Limb (tissue), 2 donors: ENCODE measurements at regions not wholly inside any gene's neighbourhood (a gene's known extent, or its start where the extent isn't known, plus 50 kb on each side); places are given as distances from the start of the nearest gene placed in this dataset.
A peak's percentile ranks its signal among the peaks of the same experiment; 100 is the strongest.
"Not testable (repeated sequence)": the region's sequence is repeated elsewhere in the genome, so short reads cannot be mapped to it uniquely, and the experiment has no call there.

Experiments used
- DNase-seq, 2 donors: peaks; one replicate each; pipeline ENCODE4 v3.0.0-alpha.2; 2016; ENCODE audit errors: extremely low spot score in 2 of 2

- not testable (repeated sequence) for DNase-seq
Measured at GRCh38 chr5:162621726-162622263, 554.2 kb downstream of the GABRG2 start.

- DNase-seq = no peak
Measured at GRCh38 chr5:162624110-162624509, 556.5 kb downstream of the GABRG2 start.

- no peak for DNase-seq
Measured at GRCh38 chr5:162637481-162637880, 569.9 kb downstream of the GABRG2 start.

DNA sequence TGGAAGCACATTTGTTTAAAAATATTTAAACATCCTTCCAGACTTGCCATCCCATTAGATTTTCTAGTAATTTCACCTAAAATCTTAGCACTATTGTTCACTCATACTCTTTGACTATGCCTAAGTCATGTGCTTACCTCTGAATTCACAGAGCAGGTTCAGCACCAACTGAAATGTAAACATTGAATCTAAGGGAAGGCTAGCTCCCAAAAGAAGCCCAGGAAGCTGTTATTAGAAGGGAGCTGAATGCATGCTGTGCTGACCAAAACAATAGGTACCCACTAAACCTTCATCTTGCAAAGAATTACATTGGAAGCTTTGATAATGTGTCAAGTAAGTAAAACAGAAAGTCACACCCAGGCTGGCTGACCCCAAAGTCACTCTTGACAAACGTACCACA lies 571.3 kb downstream of the GABRG2 start:
- DNase-seq = no peak

- no peak for DNase-seq
Measured at GRCh38 chr5:162641142-162641813, 573.7 kb downstream of the GABRG2 start.

- no peak for DNase-seq
Measured at GRCh38 chr5:162654661-162655405, 587.3 kb downstream of the GABRG2 start.

- no peak for DNase-seq
Measured at GRCh38 chr5:162657076-162657475, 589.5 kb downstream of the GABRG2 start.

GRCh38 chr5:162664846-162665245 lies 597.3 kb downstream of the GABRG2 start:
- no peak for DNase-seq

DNA sequence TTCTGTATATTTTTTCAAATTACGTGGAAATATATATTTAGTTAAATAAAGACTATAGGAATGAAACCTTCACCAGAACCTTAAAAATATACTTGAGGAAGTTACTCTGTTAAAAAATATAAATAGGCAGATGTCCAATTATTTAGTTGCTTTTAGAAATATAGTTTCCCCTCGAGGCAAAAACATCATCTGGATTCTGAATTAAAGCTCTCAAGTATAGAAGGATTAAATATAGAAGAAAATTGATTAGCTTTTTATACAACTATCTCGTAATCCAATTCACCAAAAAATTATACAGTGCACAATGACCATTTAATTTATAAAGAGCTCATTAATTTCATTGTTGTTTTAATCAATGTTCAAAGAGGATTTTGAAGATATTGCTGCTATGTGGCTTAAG lies 601.4 kb downstream of the GABRG2 start:
- no peak for DNase-seq

DNA sequence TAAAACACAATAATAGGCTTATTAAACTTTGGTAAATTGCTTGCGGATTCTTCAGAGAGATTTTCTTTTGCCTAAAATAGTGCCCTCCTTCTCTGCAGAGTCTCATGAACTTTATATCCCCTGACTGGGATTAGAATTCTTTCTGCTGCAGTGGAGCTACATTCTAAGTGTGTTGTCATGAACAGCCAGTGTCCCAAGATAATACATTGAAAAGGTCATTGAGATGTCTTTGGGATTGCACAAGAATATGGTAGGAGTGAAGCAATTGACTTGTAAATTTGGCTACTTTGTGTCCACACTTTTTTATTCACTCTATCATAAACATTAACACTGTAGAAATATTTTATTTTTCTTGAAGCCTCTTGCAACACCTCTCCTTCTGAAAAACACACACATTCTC lies 604.5 kb downstream of the GABRG2 start:
- no peak for DNase-seq

DNA sequence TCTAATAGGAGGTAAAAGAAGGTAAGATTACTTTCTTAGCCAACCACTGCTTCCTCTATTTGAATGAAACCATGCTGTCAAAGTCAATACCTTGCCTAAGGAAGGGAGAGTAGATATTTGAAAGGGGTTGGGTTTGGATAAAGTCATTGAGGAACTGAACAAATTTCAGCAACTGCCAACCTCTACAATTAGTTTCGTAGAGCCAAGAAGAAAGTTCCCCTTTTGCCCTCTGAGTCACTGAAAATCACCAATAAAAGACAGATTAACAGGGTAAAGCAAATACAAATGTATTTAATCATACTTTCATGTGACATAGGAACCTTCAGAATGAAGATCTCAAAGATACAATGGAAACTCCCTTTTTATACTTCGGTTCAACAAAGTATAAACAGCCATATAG lies 615.7 kb downstream of the GABRG2 start:
- no peak for DNase-seq

DNA sequence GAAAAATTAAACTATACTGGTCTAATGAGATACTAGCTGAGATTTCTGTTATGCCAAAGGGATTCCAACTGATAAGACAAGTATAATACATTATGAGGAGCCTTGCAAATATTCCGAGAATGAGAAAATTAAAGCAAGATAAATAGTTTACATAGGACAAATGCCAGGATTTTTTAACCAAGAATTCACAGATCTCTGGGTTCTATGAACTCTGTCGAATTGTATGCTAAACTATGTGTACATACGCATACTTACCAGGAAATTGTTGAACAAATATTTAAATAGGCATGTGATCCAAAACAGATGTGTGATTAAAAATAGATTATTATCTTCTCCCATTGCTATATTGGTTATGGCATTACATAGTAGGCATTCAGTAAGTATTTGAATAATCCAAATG lies 616.6 kb downstream of the GABRG2 start:
- DNase-seq = peak in 1 of 2 donors; percentile 20

- DNase-seq = no peak
Measured at GRCh38 chr5:162685302-162685701, 617.7 kb downstream of the GABRG2 start.

DNA sequence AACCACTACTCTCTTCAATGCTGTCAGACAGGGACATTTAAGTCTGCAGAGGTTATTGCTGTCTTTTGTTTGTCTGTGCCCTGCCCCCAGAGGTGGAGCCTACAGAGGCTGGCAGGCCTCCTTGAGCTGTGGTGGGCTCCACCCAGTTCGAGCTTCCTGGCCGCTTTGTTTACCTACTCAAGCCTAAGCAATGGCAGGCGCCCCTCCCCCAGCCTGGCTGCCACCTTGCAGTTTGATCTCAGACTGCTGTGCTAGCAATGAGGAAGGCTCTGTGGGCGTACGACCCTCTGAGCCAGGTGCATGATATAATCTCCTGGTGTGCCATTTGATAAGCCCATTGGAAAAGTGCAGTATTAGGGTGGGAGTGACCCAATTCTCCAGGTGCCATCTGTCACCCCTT lies 628.7 kb downstream of the GABRG2 start:
- DNase-seq = not testable (repeated sequence)

GRCh38 chr5:162699361-162699760 lies 631.8 kb downstream of the GABRG2 start:
- DNase-seq = no peak

DNA sequence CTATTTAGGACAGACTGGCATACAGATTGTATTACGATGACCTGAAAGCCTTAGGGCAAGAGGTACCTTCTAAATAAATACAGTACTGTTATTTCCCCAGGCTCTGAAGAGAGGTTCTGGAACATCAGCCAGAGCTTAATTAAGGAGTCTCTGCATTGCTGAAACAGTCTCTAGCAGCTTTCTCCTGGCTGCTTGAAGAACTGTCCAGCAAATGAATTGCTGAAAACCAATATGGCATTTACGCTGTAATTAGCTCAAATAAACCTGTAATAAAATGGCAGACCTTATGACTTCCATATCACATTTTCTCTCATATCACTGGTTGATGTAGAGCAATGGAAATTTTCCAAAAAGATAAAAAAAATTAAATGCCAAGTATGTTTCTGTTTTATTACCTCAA lies 636.3 kb downstream of the GABRG2 start:
- no peak for DNase-seq

DNA sequence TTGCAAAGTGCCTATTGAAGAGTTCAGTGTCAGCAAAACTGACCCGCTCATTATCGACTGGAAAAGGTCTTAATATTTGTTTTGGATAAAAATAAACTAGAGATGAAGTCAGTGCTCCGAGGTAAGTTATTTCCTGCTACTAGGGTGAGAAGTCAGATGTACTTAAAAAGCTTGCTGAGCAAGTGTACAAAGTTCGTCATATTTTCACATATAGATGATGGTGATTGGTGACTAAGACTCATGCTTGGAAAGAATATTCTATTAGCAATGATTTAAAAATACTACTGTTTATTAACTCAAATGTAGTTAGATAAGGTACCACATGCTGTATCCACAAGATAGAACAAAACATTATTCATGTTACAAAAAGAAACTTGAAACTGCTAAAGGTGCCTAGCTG lies 643.7 kb downstream of the GABRG2 start:
- no peak for DNase-seq

DNA sequence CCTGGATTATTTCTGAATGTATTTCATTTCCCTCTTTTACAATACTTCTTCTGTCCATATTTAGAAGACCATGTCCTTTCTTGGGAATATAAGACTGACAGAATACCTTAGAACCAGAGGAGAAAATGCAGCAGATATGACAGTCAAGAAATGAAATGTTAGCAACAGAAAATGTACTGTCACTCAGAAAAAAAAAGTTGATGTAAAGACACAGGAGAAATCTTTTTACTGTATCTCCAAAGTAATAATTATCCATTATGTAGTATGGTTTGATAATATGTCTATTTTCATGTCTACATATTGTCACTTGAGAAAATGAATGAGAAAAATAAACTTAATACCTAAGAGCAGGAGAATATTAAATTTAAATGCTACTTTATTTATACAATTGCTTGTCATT lies 652.1 kb downstream of the GABRG2 start:
- DNase-seq = no peak

DNA sequence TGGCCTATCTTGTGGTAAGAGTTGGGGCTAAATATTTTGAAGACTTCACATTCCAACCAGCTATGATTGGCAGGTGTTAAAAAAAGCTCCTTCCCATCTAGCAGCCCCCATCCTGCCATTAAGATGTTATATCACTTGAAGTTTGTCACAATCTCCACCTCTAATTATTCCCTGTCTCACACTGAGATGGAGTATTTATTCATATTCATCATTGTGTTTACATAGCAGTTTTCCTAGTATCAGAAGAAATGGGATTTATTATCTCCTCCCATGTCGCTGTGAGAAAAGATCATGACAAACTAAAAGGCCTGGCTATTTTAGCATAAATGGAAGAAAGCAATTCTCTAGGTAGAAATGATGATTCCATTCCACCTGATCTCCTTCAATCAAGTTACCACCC lies 653.6 kb downstream of the GABRG2 start:
- DNase-seq = no peak

DNA sequence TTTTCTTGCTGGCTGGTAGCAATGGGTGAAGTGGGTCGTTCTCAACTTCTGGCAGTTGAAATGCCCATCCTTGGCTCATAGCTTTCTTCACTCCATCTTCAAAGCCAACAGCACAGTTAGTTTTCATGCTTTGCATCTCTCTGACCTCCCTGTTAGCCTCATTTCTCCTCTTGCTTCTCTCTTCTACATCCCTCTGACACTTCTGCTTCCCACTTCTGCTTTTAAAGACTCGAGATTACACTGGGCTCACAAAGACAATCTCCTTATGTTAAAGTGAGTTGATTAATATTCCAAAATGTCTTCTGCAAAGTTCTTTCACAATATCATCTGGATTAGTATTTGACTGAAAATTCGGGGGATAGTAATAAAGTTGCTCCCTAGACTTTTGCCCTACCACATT lies 684.8 kb upstream of the CCNG1 start:
- no peak for DNase-seq

DNA sequence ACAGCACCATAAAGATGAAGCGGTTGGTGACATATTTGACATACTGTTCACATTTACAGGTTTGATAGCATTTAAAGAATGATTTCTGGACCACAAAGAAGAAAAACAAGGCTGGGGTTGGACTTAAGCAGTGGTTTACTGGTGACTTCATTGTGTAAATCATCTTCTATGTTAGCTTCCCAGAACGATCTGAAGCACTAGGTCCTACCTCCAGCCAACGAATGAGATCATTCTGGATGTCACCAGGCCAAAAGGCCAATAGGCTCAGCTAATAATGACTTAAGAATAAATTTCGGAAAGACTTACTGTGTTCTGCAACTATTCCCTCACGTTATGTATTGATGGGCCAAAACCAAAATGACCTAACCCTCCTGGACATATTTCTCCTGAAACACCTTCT lies 675.3 kb upstream of the CCNG1 start:
- DNase-seq = no peak

- DNase-seq = peak in 1 of 2 donors; percentile 39
Measured at GRCh38 chr5:162769019-162769418, 668.4 kb upstream of the CCNG1 start.

GRCh38 chr5:162785673-162786072 lies 651.7 kb upstream of the CCNG1 start:
- no peak for DNase-seq
